Umbilical cord (tissue), 1 donor: ENCODE measurements at regions not wholly inside any gene's neighbourhood (a gene's known extent, or its start where the extent isn't known, plus 50 kb on each side); places are given as distances from the start of the nearest gene placed in this dataset.
"Not testable (repeated sequence)": the region's sequence is repeated elsewhere in the genome, so short reads cannot be mapped to it uniquely, and the experiment has no call there.

Experiments used
- DNase-seq: peaks from one replicate; pipeline ENCODE4 v3.0.0-alpha.2; 2015; ENCODE audit warnings: low spot score

GRCh38 chr2:36168115-36168514 lies 187.5 kb upstream of the CRIM1 start:
- DNase-seq = no peak

- DNase-seq = no peak
Measured at GRCh38 chr2:36165132-36165531, 190.4 kb upstream of the CRIM1 start.

DNA sequence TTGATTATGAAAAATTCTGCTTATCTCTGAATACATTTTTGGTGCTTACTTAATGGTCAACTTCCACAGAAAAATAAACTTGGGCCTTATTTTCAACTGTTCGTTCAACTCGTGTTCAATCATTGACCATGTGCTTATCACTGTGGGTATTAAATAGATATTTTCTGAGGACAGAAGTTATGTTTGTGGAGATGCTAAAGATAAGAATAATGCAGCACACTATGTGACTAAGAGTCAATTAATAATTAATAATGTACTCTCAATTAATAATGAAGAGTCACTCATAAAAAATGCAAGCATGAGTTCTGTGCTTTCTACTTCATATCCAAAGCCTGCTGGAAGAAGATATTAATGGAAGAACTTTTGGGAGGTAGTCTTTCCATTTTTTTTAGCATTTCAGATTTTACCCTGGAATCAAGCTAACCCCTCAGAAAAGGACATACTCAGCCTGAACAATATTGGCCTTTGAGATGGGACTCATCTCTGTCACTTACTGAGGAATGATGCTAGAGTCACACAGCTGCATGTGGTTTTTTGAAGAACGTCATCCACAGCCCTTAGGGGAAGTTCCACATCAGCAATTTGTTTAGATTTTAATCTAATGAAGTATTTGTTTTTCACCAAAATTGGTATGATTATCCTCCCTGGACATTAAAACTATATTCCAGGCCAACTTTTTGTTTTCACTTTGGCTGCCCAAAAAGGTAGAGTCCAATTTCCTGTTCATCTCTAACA lies 191.9 kb upstream of the CRIM1 start:
- no peak for DNase-seq

- not testable (repeated sequence) for DNase-seq
Measured at GRCh38 chr2:36157093-36157492, 198.5 kb upstream of the CRIM1 start.

DNA sequence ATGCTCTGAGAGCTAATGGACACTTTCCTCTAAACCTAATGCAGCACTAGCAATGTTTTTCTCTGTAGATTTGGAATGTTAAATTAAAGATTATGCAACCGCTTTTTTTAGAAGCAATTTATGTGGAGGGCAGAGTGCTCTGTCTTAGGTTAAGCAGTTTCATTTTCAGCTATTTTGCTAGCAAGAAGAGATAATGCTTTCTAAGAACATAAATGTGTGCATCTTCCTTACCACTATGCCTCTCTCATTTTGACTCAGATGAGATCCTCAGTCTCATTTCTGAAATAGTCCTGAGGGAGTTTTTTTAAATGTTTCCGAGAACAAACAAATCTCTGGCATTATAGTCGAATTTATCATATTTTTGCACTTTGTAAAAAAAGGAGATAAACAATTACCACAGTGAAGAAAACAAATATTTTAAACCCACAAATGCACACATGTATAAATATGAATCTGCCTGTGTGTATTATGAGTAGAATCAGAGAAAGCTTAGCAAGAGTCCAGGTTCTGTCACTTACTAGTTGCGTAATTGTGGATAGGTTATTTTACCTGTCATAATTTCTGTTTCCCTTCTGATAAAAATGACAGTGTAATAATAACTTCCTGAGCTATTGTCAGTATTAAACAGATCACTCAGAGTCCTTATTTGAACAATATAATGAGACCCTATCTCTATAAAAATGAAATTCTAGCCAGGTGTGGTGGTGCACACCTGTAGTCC lies 207.7 kb upstream of the CRIM1 start:
- peak; percentile 1 for DNase-seq

GRCh38 chr2:36146765-36147164 lies 208.8 kb upstream of the CRIM1 start:
- no peak for DNase-seq

DNA sequence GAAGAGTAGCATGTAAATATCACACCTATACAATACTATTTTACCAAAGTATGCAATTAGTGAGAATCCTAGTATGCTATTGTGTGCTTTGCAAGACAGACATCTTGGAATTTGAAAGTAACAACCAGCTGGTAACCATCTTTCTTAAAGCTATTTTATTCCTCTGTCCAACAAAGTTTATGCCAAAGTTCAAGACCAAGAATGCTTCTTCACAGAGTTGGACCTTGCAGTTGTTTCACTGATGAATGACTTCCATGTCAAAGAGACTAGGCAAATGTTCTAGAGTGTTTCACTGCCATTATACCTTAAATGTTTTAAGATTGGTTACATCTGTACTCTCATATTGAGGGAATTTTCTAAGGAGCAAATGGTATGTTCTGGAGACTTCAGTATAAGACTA lies 215.2 kb upstream of the CRIM1 start:
- no peak for DNase-seq

GRCh38 chr2:36137612-36138011 lies 218.0 kb upstream of the CRIM1 start:
- no peak for DNase-seq

DNA sequence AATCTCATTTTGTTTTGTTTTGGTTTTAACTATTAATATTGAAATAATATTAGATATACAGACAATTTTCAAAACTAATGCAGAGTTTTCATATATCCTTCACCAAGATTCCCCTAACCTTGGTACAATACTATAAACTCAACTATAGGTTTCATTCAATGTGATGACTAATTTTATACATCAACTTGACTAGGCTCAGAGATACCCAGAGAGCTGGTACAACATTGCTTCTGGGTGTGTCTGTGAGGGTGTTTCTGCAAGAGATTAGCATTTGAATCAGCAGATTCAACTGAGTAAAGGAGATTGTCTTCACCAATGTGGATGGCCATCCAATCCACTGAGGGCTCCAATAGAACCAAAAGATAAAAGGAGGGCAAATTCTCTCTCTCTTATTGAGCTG lies 221.3 kb upstream of the CRIM1 start:
- DNase-seq = no peak

- DNase-seq = no peak
Measured at GRCh38 chr2:36128359-36128758, 227.2 kb upstream of the CRIM1 start.

- DNase-seq = no peak
Measured at GRCh38 chr2:36125702-36126101, 229.9 kb upstream of the CRIM1 start.

DNA sequence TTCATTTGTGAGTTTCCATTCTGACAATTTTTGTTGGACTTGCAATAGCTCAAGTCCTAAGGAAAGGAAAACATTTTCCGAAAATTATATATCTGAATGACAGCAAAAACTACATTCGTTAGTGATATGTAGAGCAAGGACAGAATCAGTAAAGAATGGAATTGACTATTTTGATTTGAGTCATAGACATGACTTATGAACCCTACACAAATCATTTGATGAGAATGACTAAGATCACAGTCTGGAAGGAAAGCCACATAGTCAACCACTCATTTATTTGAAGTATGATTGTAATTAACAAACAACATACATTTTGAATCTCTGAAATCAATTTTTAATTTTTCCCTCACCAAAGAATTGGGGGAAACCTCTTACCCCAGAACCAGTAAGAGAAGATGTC lies 231.6 kb upstream of the CRIM1 start:
- no peak for DNase-seq

GRCh38 chr2:36097022-36097421 lies 258.6 kb upstream of the CRIM1 start:
- no peak for DNase-seq

- DNase-seq = not testable (repeated sequence)
Measured at GRCh38 chr2:36091844-36092741, 263.5 kb upstream of the CRIM1 start.

DNA sequence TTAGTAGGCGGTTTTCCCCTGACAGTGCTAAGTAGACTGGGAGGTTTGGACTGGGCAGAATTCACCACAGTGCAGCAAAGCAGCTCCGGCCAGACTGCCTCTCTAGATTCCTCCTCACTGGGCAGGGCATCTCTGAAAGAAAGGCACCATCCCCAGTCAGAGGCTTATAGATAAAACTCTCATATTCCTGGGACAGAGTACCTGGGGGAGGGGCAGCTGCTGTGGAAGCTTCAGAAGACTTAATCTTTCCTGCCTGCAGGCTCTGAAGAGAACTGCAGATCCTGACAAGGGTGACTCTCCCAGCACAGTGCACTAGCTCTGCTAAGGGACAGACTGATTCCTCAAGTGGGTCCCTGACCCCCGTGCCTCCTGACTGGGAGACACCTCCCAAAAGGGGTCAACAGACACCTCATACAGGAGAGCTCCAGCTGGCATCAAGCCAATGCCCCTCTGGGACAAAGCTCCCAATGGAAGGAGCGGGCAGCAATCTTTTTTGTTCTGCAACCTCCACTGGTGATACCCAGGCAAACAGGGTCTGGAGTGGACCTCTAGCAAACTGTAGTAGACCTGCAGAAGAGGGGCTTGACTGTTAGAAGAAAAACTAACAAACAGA lies 266.8 kb upstream of the CRIM1 start:
- no peak for DNase-seq

- no peak for DNase-seq
Measured at GRCh38 chr2:36087344-36087743, 268.2 kb upstream of the CRIM1 start.

- DNase-seq = no peak
Measured at GRCh38 chr2:36079793-36080192, 275.8 kb upstream of the CRIM1 start.

- DNase-seq = no peak
Measured at GRCh38 chr2:36074008-36074407, 281.6 kb upstream of the CRIM1 start.

- DNase-seq = no peak
Measured at GRCh38 chr2:36071698-36072097, 283.9 kb upstream of the CRIM1 start.

DNA sequence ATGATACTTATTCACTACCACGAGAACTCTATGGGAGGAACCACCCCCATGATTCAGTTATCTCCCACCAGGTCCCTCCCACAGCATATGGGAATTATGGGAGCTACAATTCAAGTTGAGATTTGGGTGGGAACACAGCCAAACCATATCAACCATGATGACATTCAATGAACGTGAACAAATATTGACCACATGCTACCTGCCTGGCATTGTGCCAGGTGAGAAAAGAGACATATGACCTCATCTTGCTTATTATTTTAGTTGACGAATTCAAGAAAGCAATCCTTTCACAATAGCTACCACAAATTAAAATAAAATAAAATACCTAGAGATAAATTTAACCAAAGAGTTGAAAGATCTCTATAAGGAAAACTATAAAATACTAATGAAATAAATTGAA lies 286.5 kb upstream of the CRIM1 start:
- no peak for DNase-seq

- DNase-seq = peak; percentile 17
Measured at GRCh38 chr2:36068086-36068485, 287.5 kb upstream of the CRIM1 start.

- DNase-seq = no peak
Measured at GRCh38 chr2:36060133-36060532, 295.4 kb upstream of the CRIM1 start.
